DND-41 (cell line): ENCODE measurements at regions not wholly inside any gene's neighbourhood (a gene's known extent, or its start where the extent isn't known, plus 50 kb on each side); places are given as distances from the start of the nearest gene placed in this dataset.

Experiments
- CTCF ChIP-seq: IDR thresholded peaks from 2 replicates; pipeline ENCODE4 v1.5.1; 2012; ENCODE audit warnings: borderline replicate concordance, low read length, moderate library complexity, mild to moderate bottlenecking; ENCODE audit not compliant: poor library complexity, severe bottlenecking; ENCODE audit errors: extremely low read depth
- EZH2 ChIP-seq: IDR thresholded peaks from 3 replicates; pipeline ENCODE4 v1.6.1; 2012; ENCODE audit warnings: borderline replicate concordance, low read depth, mild to moderate bottlenecking, moderate library complexity, low read length, inconsistent platforms; ENCODE audit not compliant: severe bottlenecking

GRCh38 chr4:83846193-83846830, 310.4 kb downstream of the GPAT3 start:
- no peak for TF ChIP-seq CTCF
- TF ChIP-seq EZH2, result no peak
